SW 1271 (cell line): ENCODE measurements at regions not wholly inside any gene's neighbourhood (a gene's known extent, or its start where the extent isn't known, plus 50 kb on each side); places are given as distances from the start of the nearest gene placed in this dataset.
"Not testable (repeated sequence)": the region's sequence is repeated elsewhere in the genome, so short reads cannot be mapped to it uniquely, and the experiment has no call there.

Experiments used
- DNase-seq, 2 experiments: peaks; one replicate each; lab custom pipeline; 2025; lab: John Stamatoyannopoulos, UW

DNA sequence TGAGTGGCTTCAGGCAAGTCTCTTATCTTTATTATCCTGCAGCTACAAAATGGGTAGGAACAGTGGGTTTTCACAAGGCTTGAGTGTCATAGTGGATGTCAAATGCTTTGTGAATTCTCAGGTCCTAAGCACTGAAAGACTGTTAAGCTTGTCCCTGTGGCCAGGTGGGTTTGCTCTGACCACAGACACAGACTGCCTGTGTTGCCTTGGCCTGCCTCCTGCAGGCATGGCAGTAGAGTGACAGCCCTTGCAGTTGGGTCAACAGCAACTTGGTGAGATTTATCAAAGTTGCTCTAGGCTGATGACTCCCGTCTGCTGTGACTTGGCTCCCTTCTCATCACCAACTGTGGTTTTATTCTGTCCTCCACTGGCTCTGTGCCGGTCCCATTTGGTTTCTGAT is 520.0 kb upstream of the CCDC196 start:
- DNase-seq, result no peak

DNA sequence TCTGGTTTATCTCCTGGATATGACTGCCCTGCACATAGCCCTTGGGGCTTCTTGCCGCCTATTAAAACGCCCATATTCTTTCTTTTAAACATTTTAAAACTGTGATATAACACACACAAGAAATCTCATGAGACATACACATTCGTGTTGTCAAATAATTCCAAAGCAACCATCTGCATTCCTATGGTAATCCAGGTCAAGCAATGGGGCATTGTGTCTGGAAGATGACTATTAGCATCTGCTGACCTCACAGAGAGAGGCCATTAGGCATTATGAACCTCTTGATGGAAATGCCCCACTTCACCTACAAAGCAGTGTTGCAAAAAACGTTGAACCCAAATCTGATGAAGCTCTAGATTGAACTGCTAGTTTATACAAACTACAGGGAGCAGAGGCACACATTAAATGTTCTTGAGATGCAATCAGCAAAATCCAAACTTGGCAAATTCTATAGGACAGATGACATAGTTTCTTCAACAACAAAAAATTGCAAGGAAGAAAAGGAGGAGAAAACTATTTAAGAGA is 513.8 kb upstream of the CCDC196 start:
- no peak for DNase-seq

DNA sequence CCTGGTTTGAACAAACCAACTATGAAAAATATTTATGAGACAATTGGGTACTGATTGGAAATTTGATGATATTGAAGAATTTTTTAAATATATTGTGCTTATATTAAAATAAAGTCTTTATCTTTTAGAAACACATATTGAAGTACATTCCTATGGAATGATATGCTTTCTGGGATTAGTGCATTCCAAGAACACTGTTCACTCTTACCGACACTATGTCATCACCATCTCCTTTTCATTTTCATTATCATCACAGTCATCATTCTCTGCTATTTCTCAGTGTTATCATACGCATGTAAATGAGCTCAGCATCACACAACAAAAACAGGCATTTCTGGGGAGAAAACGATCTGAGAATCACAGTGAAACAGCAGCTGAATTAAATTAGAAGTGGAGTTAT is 513.3 kb upstream of the CCDC196 start:
- no peak for DNase-seq

DNA sequence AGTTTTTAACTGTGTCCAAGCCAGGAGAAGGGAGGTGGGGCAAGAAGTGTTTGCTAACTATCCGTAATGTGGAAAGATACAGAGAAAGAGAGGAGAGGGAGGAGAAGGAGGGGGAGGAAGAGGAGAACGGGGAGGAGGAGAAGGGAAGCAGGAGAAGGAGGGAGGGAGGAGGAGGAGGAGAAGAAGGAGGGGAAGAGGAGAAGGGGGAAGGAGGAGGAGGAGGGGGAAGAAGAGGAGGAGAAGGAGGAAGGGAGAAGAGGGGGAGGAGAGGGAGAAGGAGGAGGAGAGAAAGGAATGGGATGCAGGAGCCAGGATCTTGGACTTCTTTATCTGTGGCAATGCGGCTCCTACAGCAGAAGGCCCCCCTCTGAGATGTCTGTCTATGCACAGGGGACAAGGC is 510.3 kb upstream of the CCDC196 start:
- DNase-seq, result no peak

DNA sequence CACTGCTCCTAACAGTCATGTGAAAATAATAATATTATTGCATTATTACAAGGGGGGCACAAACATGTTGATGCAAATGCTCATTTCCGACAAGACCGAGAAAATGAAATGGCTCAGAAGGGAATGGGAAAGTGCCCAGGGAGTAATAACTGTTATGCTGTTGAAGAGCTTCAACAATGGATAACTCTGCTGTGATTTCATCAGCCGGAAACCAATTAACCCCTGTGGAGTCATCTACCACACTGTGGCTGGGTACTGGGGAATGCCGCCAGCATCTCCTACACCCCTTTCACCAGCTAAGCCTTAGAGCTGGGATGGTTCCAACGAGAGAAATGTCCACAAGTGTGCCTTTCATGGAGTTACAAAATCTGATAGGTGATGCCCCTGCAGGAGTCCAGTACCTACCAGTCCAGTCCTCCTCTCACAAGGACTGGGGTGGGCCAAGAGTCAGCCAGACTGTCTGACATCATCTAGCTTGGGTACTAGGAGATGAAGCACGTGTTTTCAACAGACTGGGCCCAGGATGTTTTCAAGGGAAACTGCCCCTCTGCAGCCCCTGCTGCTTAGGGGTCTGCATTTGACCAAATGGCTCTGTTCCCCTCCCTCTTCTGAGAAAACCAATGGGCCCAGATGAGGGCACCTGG is 509.3 kb upstream of the CCDC196 start:
- DNase-seq, result no peak

DNA sequence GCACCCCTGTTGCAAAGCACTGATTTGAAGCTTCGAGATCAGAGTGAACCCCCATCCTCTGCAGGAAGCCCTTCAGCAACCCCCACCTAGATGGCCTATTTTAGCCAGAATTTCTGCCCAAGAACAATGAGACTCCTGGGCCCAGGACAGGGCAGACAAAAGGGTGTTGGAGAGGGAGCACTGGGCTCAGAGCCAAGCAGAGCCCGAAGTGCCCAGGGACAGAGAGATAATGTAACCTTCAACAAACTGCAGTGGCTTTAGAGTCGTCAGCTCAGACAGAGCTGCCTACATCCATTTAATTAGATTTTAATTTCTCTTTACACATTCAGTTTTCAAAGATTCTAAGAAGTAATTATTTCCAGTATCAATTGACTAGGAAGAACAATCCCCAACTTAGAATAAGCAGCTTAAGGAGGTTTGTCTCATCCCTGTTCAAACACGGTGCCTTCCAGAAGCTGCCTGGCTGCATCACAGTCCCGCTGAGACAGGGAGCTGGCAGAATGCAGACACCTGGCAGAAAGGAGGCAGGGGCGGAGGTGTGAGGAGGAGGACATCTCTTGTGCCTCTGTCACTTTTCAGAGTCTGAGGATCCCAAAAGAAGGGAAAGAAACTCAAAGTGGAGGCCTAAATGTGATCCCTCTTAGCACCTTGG is 504.9 kb upstream of the CCDC196 start:
- no peak for DNase-seq

DNA sequence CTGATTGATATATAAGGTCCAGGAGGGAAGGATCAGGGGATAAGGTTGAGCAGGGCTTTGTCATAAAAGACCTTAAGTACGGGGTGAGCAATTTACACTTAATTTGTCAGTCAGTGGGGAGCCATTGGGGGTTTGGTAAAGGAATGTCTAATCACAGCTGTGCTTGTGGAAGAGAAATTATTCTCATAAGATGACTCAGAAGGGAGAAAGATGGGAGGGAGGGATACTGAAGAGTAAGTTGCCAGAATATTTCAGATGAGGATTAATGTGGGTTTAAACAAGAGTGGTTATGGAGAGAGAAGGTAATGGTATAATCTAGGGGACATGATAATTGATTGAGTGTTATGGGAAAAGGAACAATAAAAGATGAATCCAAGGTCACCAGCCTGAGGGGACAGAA is 500.1 kb upstream of the CCDC196 start:
- DNase-seq, result no peak

DNA sequence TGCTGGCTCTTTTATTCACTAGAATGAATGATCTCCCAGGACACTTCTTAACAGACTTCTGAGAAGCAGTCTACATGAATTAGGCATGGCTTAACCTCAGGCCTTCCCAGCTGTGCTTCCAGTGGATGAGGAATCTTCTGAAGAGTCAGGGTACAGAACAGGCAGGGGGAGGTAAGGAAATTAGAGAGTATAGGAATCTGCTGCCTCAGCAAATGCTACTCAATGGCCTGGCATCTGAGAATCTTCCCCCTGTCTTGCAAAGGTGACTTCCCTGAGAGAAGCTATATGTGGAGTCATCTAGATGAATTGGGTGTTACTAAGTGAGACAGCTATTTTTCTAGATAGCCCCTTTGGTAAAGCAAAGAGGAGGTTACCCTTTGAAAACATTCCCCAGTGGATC is 496.2 kb upstream of the CCDC196 start:
- DNase-seq, result no peak

DNA sequence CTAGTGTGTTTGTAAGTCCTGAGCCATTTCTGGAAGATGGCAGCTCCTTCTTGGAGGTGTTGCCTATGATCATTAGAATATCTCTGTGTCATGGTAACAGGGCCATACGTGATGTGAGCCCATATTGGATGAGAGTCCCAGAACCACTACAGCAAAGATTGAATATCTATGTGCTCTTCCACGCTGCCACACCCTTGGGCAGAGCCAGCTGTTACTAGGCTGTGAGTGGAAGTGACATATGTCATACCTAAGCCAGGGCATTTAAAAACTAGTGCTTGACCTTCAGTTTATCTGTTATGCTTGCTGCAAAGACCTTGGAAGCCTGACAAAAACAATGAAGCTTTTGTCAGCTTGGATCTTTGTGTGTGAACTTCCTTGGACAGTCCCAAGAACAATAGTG is 495.1 kb upstream of the CCDC196 start:
- DNase-seq, result no peak

DNA sequence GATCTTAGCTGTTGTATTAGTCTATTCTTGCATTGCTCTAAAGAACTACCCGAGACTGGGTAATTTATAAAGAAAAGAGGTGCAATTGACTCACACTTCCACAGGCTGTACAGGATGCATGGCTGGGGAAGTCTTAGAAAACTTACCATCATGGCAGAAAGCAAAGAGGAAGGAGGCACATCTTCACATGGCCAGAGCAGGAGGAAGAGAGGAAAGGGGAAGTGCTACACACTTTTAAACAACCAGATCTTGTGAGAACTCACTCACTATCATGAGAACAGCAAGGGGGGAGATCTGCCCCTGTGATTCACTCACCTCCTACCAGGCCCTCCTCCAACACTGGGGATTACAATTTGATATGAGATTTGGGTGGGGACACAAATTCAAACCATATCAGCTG is 494.2 kb upstream of the CCDC196 start:
- DNase-seq, result not testable (repeated sequence)

DNA sequence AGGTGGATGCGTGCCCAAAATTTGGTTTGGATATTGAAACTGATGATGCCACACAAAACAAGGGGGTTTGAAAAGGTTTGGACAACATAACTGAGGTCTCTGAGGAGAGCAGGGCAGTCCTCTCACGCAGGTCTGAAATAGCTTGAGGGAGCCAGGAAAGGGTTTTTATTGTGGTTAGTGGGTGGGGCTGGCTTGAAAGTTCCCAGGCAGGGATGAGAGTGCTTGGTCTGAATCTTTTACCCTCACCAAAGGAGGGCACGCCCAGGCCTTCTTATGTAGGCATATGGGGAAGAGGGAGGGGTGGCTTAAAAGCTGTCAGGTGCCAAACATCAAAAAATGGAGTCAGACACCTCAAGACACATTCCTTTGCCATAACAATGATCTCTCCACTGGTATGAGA is 493.1 kb upstream of the CCDC196 start:
- DNase-seq, result no peak

DNA sequence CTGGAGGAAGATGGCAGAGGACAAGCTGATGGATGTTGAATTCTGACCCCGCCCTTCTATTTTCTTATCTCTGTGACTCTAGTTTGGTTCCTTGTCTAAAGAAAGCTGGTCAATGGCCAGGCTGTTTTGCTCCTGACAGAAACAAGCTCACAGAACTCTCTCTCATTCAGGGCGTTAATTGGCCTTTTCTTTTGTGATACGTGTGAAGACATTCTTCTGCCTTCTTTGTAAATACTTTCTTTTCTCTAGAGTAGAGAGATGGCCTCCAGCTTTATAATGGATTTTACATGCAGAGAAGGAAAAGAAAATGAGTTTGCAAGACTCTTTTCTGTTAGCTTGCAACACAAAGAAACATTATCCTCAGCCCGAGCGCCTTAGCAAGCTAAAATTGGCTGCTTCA is 492.2 kb upstream of the CCDC196 start:
- DNase-seq, result no peak

DNA sequence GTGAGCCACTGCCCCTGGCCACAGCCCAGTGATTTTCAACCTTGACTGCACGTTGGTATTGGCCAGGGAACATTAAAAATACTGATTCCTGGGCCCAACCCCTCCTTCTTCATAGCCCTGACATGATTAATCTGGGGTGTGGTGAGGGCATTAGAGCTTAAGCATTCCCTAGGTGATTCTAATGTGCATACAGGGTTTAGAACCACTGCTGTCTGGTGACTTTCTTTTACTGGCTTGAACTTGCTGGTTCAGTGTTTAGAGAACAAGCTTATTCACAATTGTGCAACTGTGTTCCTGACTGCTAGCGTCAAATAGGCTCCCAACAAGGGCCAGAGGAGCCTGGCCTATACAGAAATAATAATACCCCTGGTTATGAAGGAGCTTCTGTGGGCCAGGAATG is 488.8 kb upstream of the CCDC196 start:
- DNase-seq, result no peak

DNA sequence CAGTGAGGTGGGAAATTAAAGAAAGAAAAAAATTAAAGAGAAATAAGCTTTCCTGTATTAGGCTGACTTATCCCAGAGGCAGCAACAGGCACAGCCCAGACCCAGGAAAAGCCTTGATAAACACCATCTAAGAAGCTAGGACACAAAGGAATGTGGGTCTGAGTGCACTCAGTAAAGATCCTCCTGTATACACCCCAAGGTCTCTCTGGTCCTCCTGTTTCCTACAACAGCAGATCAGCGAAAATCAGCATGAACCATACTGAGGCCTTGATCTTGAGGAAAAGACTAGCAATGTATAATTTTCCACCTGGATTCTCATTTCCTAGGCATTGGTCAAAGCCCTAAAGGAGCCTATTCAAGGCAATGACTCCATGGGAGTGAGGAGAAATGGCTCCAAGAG is 486.3 kb upstream of the CCDC196 start:
- no peak for DNase-seq

DNA sequence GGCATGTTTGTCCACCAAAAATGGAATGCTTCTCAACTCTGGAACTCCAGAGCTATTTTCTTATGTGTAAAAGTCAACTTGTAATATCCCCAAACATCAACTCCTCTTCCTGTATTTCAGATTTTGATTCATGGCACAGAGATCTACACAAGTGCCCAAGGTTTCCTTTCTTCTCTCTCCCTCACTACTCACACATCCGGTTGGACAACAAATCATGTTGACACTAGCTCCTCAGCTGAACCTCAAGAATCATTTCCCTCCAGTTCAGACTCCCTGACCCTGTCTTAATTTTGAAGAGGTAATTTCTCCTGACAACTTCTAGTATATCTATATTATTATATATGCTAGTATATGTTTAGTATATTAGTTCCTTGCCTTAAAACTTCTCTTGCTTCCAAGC is 485.4 kb upstream of the CCDC196 start:
- no peak for DNase-seq

DNA sequence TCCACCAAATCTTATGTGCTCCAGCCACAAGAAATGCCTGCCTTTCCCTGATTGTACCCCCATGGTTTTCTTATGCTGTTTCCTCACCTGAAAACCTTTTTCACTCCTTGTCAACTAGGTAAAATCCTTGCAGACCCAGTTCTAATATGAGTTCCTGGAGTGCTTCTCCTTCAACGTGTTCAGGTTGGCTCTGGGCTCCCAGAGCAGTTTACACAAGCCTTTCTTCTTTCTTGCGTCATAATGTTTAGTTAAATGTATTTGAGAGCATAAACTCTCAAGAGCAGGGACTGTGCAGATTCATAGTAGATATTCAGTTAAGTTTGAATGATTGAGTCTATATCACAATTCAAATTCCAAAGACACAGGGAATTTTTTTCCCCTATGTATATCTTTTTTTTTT is 484.8 kb upstream of the CCDC196 start:
- no peak for DNase-seq

DNA sequence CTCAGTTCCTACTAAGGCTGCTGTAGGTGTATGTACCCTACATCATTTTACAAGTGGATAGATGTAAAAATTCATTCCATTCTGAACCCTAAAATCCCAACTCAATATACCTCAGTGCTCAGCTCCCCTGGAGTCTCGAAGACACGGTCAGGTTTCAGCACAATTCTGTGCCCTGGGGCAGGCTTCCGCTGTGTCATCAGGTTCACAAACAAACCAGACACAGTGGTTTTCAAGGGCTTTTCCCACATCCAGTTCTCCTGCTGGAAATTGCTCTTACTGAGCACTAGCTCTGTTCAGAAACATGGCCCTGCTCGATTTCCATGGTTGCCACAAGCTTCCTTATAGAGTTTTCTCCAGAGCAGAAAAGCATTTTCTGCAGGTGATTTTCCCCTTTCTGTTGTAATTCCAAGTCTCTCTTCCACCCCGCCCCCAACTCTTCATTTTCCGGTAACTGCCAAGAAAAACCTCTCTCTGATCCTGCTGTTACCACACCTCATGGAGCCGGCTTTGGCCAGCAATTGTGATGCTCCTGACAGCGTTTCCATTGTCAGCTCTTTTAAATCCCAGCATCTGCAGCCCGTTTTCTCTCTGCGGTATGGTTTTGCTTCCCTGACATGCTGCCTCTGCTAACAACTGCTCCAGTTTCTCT is 483.0 kb upstream of the CCDC196 start:
- DNase-seq, result no peak

DNA sequence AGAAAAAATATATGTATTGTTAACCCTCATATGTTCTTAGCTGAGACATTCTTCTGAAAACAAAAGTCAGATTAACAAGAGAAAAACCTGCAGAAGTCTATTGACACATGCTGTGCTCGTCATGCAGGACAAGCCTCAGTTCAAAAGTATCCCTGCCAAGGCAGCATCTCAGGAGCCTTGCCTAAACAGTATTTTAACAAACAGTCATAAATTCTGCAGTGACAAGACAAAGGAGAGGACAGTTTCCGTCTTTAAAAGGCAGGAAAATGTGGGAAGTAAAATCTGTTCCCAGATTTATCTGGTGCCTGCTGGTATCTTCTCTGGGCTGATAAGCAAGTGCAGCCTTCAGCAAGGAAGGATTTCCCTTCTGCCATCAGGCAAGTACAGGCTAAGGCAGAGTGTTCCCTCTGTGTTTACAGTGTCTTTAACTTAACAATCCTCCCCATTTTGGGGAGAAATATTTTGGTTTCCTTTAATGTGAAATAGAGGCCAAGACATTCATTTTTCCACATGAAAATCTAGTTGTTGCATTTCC is 480.2 kb upstream of the CCDC196 start:
- no peak for DNase-seq

DNA sequence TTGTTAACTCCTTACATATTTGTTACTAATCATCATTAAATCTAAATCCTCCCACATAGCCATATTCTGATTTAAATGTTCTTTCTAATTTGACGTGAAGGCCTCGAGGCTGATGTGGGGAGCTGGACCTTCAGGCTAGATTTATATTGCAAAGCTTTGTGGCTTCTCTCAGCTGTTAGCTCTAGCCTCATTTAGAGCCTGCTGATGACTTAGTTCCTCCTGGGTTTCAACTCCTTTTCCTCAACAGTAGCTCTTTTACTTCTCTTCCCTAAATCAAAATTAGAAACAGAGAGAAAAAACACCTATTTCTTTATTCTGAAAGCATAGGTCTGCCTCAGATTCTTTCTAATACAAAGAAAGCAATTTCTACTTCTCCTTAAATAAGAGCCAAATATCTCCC is 477.5 kb upstream of the CCDC196 start:
- DNase-seq, result no peak

DNA sequence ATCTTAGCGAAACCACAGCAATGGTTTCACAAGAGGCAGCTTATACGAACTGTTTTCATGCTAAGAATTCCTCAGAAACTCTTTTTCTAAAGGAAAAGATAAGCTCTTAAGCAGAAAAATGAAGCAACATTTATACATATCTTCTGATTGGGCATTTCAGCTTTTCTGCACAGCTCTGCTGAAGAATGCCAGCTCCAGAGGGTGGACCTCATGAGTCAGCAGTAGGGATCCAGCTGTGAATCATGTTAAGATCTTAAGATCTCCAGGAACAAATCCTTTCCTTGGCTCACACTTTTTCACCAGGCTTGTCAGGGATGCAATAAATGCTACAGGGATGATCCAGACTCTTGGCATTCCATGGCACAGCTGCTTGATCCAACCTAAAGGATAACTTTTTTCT is 477.1 kb upstream of the CCDC196 start:
- DNase-seq, result no peak

DNA sequence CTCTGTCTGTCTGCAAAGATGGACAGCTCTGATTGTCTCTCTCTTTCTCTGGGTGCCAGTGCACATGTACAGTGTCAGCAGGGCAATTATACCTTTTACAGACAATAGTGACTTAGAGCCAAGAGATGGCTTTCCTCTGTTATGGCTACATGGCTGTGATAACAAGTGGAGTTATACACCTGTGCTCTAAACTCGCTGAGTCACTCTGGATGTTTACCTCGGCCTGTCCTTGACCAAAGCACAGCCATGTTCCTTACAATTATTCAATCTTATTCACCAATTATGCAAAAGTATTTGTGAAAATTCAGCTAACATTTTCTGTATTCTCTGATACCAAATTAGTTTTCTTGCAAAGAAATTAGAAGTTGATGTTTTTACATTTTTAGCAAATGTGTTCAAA is 475.5 kb upstream of the CCDC196 start:
- DNase-seq, result no peak

DNA sequence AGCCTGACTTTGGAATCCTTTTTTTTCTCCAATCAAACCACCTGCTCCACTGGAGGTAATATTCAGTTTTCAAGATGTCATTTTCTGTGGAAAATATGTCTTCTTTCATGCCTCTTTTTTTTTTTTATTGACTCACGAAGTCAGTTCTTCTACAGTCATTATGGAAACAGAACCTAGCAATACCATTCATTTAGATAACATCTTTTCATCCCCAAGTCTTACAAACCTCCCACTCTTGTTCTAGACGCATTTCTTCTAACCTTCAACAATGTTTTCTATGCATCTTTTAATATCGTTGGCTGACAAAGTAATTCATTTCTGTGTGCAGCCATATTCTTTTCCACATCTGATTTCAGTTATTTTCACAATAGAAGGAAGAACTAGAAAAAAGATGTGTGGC is 474.3 kb upstream of the CCDC196 start:
- no peak for DNase-seq

DNA sequence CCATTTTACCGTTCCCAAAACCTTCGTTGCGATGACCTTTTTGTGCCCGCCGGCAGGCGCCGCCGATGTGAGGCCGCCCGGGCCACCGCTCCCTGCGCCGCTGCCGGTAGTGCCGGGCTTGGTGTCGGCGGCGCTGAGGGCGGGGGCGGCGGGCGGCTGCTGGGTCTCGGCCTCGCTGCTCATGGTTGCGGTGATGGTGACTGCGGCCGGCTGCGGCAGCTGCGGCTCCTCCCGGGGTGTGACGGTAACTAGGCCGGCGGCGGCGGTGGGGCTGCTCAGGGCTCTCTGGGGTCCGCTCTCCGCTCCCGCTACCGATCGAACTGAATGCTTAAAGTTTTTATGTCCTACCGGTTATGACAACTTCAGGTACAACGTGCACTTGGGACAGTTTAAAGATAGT is 472.6 kb upstream of the CCDC196 start:
- not testable (repeated sequence) for DNase-seq
